Fibroblast of villous mesenchyme (primary cell): ENCODE measurements at regions not wholly inside any gene's neighbourhood (a gene's known extent, or its start where the extent isn't known, plus 50 kb on each side); places are given as distances from the start of the nearest gene placed in this dataset.

ENCODE experiments used
- DNase-seq: peaks from one replicate; pipeline ENCODE4 v3.0.0-alpha.2; 2010; ENCODE audit warnings: low read depth
- H3K4me3 ChIP-seq: 2 replicates; pipeline ENCODE4 v1.5.1; 2011; ENCODE audit warnings: low read depth, mild to moderate bottlenecking, low read length
- CTCF ChIP-seq: IDR thresholded peaks from 2 replicates; pipeline ENCODE4 v1.5.1; 2012; ENCODE audit warnings: low read depth, mild to moderate bottlenecking, low read length; ENCODE audit not compliant: insufficient read depth

GRCh38 chr14:66401449-66402095, 84.6 kb upstream of the CCDC196 start:
- H3K4me3 ChIP-seq = no peak overlapping the region
- TF ChIP-seq CTCF = peak; percentile 38
- peak; percentile 4 for DNase-seq

GRCh38 chr14:66403183-66403582, 83.0 kb upstream of the CCDC196 start:
- DNase-seq = peak; percentile 19
- TF ChIP-seq CTCF = peak; percentile 42
- H3K4me3 ChIP-seq = no peak overlapping the region

GRCh38 chr14:66404051-66404545, 82.1 kb upstream of the CCDC196 start:
- DNase-seq = no peak
- no peak for TF ChIP-seq CTCF
- no peak overlapping the region for H3K4me3 ChIP-seq

DNA sequence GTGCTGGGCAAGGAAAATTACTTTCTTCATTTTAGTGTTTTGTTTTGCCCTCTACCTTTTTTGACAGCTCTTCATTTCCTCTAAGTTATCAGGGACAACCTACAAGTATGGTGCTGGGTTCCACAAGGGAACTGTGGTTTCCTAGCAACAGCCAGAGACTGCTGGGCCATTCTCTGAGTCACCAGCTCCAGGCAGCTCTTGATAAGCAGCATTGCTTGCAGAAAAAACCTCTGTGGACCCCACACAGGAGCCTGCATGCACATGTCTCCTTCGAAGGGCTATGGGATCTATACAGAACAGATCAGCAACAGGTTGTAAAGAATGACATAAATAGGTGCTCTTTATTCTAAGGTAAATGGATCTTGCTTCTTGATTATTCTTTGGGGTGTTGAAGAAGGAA, 81.0 kb upstream of the CCDC196 start:
- no peak overlapping the region for H3K4me3 ChIP-seq
- DNase-seq = no peak
- TF ChIP-seq CTCF = no peak

- no peak for TF ChIP-seq CTCF
- no peak for DNase-seq
- H3K4me3 ChIP-seq = no peak overlapping the region
Measured at GRCh38 chr14:66413901-66414300, 72.3 kb upstream of the CCDC196 start.

- TF ChIP-seq CTCF = no peak
- DNase-seq = no peak
- H3K4me3 ChIP-seq = no peak overlapping the region
Measured at GRCh38 chr14:66414511-66414910, 71.7 kb upstream of the CCDC196 start.

DNA sequence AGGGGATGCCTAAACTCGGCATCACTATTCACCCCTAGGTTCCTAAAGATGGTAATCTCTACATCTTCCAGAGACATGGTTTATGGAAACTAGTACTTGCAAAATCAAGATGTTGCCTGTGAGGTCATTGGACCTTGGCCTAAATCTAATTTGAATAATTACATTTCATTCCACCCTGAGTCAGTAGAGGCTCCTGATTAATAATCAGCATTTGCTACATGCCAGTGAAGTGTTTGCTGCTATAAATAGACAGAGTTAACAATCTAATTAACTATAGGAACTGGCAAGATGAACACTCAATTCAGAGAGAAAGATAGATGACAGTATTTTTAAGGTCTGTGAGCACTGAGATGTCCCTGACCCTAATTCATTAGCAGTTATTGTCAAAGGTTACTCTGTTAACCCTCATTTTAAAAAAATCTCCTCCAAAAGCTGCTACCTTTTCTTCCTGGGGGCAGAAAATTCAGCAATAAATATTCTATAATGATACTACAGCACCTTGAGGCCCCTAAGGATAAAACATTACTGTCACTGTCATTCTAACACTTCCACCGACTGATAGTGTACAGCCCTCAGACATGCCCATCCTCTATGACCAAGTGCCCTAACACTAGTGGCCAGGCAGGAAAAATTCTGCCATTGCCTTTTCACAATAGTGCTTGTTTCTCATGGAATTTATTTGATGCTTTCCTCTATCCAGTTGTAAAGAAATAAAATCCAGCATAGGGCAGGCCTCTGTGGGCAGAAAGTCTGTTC, 65.7 kb upstream of the CCDC196 start:
- no peak overlapping the region for H3K4me3 ChIP-seq
- no peak for TF ChIP-seq CTCF
- no peak for DNase-seq
